Myocyte (in vitro differentiated cells): ENCODE measurements at regions not wholly inside any gene's neighbourhood (a gene's known extent, or its start where the extent isn't known, plus 50 kb on each side); places are given as distances from the start of the nearest gene placed in this dataset.
"Not testable (repeated sequence)": the region's sequence is repeated elsewhere in the genome, so short reads cannot be mapped to it uniquely, and the experiment has no call there.

Experiments used
- DNase-seq: peaks from one replicate; pipeline ENCODE4 v3.0.0-alpha.2; 2012; ENCODE audit warnings: low read depth

DNA sequence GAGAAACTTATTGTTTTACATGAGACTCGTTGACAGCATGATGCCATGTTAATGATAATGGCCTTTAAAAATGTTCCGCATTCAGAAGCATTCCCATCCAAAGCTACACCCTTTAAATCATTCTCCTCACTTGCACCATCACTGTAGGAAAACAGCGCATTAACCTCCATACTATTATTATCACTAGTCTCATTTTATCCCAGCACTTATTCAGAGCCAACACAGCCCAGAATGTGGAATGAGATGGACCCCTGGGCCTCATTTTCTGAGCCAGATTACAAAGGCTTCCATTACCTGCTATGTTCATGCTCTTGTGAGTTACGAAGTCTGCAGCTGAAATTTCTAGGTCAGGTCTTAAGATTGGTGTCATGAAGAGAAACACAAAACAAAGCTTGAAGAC lies 159.4 kb downstream of the HS3ST3A1 start:
- no peak for DNase-seq

DNA sequence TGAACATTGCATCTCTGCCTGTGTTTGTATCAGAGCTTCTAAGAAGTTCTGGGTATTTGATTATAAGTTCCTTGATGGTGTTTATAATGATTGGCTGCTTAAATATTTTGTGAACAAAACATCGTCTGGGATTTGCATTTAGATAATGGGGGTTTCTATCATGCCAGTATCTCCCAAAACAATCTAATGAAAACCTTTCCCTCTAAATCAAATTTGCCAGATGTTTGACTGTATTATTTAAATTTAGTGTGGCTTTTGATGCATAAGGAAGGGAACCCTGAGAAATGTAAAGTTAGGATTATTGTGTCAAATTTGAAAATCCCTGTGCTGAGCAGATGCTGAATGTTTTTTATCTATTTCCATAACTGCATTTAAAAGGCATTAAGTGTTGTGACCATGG lies 159.9 kb downstream of the HS3ST3A1 start:
- DNase-seq: no peak

DNA sequence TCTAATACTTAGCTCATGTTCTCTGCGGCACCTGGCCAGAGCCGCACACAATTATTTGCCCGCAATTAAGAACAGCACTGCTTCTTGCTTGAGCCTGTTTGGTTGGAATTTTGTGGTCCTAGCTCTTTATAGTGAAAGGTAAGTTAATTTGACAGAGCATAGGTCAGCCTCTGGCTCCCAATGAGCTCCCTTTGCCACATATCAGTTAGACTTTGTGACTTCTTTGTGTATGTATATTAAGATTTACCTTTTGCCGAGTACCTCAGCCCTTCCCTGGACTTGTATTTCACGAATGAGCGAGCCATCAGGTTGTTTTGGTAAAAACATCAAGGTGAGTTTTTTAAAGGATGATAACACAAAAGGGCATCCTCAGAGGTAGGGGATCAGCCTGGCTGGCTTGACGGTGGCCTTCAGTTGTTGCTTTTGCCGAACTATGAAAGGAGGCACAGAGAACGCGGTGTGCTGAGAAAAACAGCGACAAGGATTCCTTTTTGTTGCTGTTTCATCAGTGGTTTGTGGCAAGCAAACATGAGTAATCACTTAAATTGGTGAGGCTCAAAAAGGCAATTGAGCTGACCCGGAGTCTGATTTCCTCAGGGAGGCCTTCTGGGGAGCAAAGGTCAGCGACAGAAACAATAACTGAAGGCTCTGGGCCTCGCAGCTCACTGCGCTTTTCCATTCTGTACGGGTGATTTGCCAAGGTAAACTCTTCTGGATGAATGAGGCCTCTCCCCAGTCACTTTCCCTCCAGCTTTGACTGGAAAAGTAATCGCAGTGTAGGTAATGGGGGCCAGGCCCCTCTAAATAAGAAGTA lies 163.6 kb downstream of the HS3ST3A1 start:
- DNase-seq: no peak

DNA sequence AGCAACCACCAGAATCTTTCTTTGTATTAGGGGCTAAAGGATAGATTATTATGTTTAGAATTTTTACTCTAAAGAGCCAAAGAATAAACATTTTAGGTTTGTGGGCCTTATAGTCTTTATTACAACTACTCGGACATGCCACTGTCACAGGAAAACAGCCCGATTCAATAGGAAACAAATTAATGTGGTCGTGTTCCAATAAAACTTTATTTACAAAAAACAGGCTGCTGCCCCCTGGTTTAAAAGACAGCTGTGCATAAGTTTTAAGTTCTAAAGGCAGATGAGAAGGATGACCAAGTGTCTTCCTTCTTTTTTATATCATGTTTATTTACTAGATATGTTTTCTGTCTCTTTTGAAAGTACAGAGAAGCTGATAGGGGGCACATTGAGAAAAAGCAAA lies 166.5 kb downstream of the HS3ST3A1 start:
- DNase-seq: no peak

DNA sequence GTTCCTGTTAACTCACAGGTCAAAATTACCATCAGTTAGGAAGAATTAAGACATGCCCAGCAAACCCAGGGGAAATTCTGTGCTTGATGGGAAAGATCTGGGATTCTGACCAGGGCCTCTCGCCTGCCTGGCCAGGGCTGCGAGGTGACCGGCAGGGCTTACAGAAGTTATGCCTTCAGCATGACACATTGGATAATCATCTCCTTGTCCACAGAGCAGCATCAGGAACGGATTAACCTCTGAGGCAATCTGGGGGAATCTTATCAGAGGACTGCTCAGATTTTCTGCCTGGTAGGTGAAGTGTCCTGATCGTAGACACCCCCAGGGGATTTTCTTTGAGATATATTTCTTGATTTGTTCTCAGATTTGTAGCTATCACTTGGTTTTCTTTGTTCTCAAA lies 172.5 kb downstream of the HS3ST3A1 start:
- peak; percentile 56 for DNase-seq

DNA sequence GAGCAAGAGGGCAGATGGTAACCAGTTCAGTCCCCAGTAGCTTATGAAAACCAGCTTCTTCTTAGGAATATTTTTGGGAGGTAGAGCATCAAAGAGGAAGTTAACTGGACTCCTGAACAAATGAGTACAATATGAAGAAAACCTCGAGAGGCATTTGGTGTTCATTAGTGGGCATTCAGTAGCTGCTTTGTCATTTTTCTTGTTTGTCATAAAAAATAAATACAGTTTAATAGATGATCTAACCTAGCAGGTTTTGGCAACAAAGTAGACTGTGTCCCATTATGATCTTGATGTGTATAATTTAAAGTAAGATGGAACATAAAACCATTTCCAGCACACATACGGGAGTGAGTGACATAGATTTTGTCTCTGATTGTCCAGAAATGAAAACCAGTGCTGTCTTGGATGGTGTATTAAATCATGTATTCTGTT lies 173.1 kb downstream of the HS3ST3A1 start:
- DNase-seq: no peak

DNA sequence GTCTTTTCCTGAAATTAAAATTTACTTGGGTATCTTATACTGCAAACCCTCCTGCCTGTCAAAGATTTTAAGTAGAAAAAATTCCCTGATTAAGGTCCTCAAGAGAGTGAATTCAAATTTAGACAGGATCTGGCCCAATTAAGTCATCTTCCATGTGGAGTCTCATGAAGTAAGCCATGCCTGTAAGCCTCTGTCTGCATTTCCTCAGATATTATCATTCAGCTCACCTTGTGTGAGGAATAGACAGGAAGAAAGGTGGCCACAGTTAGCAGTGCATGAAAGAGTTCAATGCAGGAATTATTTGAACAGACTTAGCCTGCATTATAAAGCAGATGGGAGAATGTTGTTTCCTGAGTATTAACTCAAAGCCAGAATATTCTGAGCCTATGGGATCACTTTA lies 174.7 kb downstream of the HS3ST3A1 start:
- DNase-seq: no peak

DNA sequence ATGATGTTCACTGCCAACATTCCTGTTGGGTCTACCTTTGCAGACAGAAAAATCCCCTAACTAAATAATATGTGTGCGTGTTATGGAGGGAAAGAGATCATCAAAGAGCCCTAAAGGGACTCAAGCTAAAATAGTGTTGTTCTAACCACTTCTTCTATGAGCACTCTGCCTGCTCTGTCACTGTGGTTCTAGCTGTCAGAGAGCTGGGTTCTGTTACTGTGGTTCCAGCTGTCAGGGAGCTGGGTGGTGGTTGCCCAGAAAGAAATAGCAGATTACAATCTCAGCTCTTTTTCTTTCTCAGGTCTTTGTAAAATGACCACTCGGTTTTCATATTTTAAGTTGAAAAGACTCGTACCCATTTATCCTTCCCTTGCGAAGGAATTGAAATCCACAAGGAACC lies 176.3 kb downstream of the HS3ST3A1 start:
- peak; percentile 65 for DNase-seq

DNA sequence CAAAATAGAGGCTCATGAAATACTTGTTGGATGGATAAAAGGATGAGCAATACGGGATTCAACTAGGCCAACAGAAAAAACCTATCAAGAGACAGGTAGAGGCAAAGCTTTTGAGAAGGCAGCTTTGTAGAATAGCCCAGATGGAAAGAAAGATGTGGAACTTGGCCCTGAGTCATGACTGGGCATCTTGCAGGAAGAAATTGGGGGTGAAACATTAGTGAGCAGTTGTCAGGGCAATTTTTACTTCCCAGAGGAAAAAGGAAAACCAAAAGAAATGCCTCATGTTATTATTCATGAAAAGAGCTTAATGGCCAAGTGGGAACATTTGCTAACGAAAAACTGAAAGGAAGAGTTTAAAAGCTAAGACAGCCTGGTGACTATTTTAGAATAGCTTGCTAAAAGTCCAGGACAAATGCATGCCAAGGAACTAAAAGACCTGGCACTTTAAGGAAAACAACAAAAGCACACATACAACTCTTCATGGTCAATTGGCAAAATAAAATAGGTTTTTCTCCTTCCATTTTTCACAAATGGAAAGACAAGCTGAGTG lies 180.1 kb downstream of the HS3ST3A1 start:
- DNase-seq: peak; percentile 33

DNA sequence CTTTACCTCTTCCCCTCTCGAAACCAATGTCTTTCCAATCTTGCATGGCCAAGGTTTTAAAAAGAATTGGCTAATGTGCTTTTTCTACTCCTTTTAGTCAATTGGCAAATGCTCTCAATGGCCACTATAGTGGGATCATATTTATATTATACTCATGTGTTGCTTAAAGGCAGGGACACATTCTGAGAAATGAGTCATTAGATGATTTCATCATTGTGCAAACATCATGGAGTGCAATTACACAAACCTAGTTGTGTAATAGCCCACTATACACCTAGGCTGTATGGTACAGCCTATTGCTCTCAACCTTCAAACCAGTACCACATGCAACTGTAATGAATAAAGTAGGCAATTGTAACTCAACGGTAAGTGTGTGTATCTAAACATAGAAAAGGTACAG lies 180.9 kb downstream of the HS3ST3A1 start:
- DNase-seq: no peak

DNA sequence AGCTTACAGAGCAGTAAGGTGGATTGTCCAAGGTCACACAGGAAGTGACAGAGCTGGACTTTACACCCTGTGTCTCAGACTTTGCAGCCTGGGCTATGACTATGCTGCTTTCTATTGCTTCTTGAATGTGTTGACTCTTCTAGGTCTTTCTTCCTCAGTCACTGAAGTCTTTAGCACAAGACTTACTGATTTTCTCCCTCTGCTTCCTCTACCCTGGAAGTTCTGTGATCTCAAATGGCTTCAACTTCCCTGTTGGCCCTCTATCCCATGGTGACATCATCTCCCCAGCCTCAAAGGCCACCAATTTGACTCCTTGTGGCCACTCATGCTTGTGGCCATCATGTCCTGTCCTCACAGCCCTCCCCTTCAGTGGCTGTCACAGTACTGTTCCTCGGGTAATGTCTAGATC lies 181.3 kb downstream of the HS3ST3A1 start:
- DNase-seq: no peak

DNA sequence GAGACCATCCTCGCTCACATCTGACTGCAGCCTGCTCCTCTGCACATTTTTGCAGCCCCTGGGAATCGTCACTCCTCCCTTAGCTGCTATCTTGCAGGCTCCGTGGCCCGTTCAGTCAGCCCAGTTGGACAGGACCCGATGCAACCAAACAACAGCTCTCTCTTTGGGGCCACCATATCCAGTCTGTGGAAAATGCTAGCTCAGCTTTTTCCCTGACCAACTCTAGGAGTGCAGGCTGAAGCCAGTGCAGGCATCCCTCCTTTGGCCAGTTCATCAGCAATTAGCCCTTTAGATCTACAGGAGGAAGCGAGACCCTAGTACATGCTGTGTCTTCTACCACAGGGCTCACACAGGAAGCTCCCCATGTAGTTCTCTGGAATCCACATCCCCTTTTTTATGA lies 182.1 kb downstream of the HS3ST3A1 start:
- no peak for DNase-seq

DNA sequence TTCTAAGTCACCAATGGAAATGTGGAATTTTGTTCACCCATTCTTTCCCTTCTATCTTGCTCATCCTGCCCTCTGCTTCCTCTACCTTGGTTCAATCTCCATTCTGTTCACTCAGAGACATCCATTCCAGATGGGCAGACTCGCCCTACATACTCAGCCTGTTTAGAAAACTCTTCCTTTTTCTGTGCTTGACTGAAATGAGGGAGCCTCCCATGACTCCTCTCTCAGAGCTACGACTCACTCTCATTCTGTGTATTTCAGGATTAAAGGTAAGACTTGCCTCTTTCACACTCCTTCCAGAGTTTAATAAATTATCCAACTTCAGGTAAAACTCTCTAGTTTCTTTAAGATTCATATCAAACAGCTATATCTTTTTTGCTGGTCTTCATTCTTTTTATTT lies 182.8 kb downstream of the HS3ST3A1 start:
- no peak for DNase-seq

DNA sequence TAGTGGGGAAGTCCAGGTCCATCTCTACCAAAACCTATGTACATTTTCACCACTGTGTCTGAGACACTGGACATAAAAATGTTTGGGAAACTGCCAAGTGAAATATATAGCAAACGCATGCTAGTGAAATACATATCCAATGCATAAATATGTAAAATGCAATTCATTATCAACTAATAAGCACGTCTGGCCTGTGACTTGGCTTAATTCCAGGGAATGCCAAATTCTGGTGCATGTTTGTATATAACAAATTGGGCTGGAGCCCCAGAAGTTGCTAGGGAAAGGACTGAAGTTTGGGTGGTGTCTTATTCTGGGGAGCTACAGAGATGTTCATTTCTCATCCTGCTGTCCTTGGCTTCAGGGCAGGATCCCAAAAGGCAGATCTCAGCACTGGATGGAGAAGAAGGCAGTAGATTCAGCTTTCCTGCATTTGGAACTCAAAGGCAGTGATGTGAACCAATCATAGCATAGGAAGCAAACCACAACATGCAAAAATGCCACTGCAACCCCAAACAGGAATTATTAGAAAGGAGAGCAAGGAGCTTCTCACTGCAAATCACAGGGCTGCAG lies 184.3 kb downstream of the HS3ST3A1 start:
- no peak for DNase-seq

DNA sequence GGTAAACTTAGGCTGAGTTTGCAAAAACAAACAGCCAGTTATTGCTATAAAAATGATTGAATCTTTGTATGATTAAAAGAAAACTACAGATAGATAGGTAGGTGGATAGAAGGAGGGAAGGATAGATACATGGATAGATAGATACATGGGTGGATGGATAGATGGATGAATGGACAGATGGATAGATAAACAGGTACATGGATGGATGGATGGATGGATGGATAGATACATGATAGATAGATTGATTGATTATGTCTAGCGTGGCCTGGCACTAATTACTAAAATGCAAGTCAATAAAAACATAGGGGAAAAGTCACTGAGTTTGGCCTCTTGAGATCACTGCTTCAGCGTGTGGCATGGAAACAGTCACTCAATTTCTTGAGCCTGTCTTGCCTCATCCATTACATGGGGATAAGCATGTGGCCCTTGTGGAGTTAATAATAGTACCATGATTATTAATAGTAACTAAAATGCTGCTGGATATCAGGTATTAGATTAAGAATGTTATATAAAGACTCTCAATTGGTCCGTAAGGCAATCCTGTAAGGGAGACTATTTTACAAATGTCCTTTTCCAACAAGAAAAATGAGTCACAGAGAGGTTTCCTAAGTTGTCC lies 184.9 kb downstream of the HS3ST3A1 start:
- DNase-seq: no peak

DNA sequence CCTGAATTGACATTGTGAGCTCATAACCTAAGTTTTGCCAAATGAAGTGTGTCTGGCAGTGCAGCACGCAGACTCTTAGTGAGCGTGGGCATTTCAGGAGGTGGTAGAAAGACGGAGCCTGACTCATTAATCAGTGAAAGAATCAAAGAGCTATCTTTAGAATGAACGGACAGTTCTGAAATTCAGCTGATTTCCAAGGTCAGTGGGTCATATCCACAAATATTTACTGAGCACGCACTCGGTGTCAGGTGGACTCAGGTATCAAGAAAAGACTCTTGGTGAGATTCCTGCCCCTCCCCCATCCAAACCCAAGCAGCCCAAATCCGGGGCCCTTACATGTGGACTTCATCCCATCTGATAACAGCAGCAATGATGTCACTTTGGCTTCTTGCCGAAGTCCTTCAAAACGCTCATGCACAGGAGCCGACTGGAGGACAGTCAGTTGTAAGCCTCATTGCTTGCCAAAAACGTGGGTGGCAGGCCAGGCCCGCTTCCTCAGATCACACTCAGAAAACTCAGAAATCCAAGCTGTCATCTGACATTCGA lies 185.8 kb downstream of the HS3ST3A1 start:
- DNase-seq: no peak

DNA sequence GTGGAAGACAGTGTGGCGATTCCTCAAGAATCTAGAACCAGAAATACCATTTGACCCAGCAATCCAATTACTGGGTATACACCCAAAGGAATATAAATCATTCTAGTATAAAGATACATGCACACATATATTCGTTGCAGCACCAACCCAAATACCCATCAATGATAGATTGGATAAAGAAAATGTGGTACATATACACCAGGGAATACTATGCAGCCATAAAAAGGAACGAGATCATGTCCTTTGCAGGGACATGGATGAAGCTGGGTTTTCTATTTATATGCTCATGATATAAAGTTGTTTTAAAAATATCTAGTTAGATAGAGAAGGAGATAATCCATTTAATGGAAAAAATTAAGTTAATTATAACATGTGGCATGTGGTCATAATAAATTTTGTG lies 186.5 kb downstream of the HS3ST3A1 start:
- DNase-seq: not testable (repeated sequence)

DNA sequence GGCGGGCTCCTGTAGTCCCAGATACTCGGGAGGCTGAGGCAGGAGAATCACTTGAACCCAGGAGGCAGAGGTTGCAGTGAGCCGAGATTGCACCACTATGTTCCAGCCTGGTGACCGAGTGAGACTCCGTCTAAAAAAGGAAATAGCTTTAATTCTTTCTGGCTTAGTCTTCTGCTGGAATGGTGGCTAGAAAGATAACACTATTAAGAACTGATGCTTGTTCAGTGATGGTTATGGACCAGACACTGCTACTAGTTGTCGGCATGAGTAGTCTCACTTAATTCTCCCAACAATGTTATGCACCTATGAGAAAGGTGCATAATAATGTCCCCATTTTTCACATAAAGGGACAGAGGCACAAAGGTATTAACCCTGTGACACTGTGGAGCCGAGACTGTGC lies 188.7 kb downstream of the HS3ST3A1 start:
- no peak for DNase-seq

DNA sequence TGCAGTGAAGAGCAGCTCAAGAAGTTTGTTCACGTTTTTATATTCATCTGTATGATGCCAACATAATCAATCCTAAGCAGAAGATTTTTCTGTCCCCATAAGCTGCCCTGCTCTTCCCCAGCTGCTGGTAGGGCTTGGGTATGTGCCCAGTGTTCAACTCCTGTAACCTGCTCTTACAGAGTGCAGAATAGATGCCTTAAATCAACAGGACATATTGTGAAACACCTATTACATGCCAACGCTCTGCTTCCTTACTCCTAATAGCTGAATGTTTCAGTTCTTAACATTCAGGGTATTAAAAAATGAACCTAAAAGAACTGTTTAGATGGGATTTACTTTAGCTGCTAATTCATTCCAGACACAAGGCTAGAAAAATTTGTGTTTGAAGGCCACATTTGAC lies 190.9 kb downstream of the HS3ST3A1 start:
- no peak for DNase-seq

DNA sequence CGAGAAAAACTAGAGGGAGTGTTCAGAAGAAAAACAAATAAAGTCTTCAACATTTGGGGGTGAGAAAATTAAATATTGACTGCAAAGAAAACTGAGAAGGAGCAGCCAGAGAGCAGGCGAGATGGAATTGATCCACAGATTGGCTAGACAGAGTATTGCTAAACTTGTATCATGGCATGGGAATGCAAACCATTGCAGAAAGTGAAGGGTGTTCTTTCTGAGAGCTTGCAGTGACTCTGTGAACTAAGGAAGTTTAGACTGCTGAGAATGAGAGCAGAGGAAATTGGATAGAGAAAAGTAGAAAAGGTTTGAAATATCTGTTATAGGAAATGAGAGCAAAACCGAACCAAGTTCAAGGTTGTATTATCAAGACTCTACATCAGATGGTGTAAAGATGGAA lies 191.5 kb downstream of the HS3ST3A1 start:
- no peak for DNase-seq

DNA sequence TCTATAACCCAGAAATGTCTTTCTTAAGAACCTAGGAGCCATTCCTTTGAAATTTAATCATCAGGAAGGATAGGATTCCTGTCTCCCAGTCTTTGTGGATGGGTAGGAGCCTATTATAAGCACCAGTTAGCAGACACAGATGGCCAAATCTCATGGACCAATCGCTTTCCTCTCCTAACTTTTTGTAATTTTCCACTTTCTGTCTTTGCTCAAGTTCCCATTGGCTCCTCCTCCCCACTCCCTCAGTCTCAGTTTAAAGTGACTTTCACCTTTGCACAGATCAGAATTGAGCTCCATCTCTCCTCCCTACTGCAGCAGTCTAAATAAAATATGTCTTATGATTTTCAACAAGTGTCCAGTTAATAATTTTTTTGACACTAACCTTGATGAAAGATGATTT lies 192.3 kb downstream of the HS3ST3A1 start:
- no peak for DNase-seq

DNA sequence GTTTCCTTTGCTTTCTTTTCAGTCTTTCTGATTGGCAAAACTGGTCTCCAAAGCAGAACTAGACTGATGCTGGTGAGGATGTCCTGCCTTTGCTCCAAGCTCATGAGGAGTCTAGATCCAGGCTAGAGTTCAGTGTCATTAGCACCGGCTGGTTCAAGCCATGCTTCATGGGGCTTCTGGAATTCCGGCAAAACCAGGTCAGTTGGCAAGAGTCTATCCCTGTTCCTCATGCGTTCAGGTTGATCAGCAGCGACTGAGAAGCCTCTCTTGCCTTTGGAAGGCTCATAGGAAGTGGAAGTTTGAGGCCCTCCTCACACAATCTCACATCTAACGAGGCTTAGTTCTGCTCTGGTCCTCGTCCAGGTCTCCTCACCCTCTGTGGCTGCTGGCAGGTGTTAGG lies 194.3 kb downstream of the HS3ST3A1 start:
- no peak for DNase-seq
